Trophoblast cell (in vitro differentiated cells and primary cell): ENCODE measurements at regions not wholly inside any gene's neighbourhood (a gene's known extent, or its start where the extent isn't known, plus 50 kb on each side); places are given as distances from the start of the nearest gene placed in this dataset.
"Not testable (repeated sequence)": the region's sequence is repeated elsewhere in the genome, so short reads cannot be mapped to it uniquely, and the experiment has no call there.

Experiments
- DNase-seq, 2 donors: peaks; one replicate each; pipeline ENCODE4 v3.0.0-alpha.2; 2016
- H2AFZ ChIP-seq: 2 replicates; pipeline ENCODE4 v1.6.1; 2013; ENCODE audit warnings: low read length, moderate library complexity, mild to moderate bottlenecking; ENCODE audit not compliant: insufficient read depth, poor library complexity
- H2AK5ac ChIP-seq: 2 replicates; pipeline ENCODE4 v1.6.1; 2013; ENCODE audit warnings: mild to moderate bottlenecking, low read length
- H2BK120ac ChIP-seq: 2 replicates; pipeline ENCODE4 v1.6.1; 2013; ENCODE audit warnings: low read length, mild to moderate bottlenecking, moderate library complexity; ENCODE audit not compliant: insufficient read depth, poor library complexity
- H2BK12ac ChIP-seq: 2 replicates; pipeline ENCODE4 v1.6.1; 2013; ENCODE audit warnings: mild to moderate bottlenecking, low read length, moderate library complexity
- H2BK5ac ChIP-seq: 2 replicates; pipeline ENCODE4 v1.6.1; 2013; ENCODE audit warnings: low read length, low read depth, moderate library complexity, mild to moderate bottlenecking; ENCODE audit not compliant: poor library complexity
- H3K14ac ChIP-seq: 2 replicates; pipeline ENCODE4 v1.6.1; 2013; ENCODE audit warnings: mild to moderate bottlenecking, low read length
- H3K18ac ChIP-seq: 2 replicates; pipeline ENCODE4 v1.6.1; 2013; ENCODE audit warnings: mild to moderate bottlenecking, low read length
- H3K23ac ChIP-seq: 2 replicates; pipeline ENCODE4 v1.6.1; 2013; ENCODE audit warnings: low read length
- H3K27ac ChIP-seq: 2 replicates; pipeline ENCODE4 v1.5.1; 2013; ENCODE audit warnings: low read depth, mild to moderate bottlenecking, inconsistent platforms, low read length, moderate library complexity
- H3K27me3 ChIP-seq: 2 replicates; pipeline ENCODE4 v1.6.1; 2013; ENCODE audit warnings: inconsistent platforms, mild to moderate bottlenecking, low read length, moderate library complexity; ENCODE audit not compliant: insufficient read depth
- H3K36me3 ChIP-seq, 2 experiments: 1 replicate in 1 of 2; 2 replicates in 1 of 2; pipeline ENCODE4 v1.6.1; 2013; ENCODE audit warnings: low read length in 2 of 2, mild to moderate bottlenecking in 2 of 2, moderate library complexity in 1 of 2; ENCODE audit not compliant: insufficient read depth in 2 of 2, control insufficient read depth in 1 of 2
- H3K4ac ChIP-seq: 2 replicates; pipeline ENCODE4 v1.6.1; 2013; ENCODE audit warnings: low read depth, mild to moderate bottlenecking, low read length, moderate library complexity
- H3K4me1 ChIP-seq, 2 experiments: 1 replicate in 1 of 2; 2 replicates in 1 of 2; pipeline ENCODE4 v1.6.1; 2013; ENCODE audit warnings: low read length in 2 of 2, mild to moderate bottlenecking in 2 of 2, moderate library complexity in 1 of 2; ENCODE audit not compliant: insufficient read depth in 2 of 2, control insufficient read depth in 1 of 2
- H3K4me2 ChIP-seq: 2 replicates; pipeline ENCODE4 v1.6.1; 2013; ENCODE audit warnings: inconsistent platforms, mild to moderate bottlenecking, low read length, moderate library complexity
- H3K4me3 ChIP-seq: 2 replicates; pipeline ENCODE4 v1.5.1; 2013; ENCODE audit warnings: mild to moderate bottlenecking, low read depth, low read length, inconsistent platforms
- H3K79me1 ChIP-seq: one replicate; pipeline ENCODE4 v1.6.1; 2013; ENCODE audit warnings: low read length
- H3K79me2 ChIP-seq: 2 replicates; pipeline ENCODE4 v1.6.1; 2013; ENCODE audit warnings: low read length, mild to moderate bottlenecking; ENCODE audit not compliant: control insufficient read depth, insufficient read depth, poor library complexity
- H3K9ac ChIP-seq: 2 replicates; pipeline ENCODE4 v1.6.1; 2013; ENCODE audit warnings: mild to moderate bottlenecking, low read length
- H3K9me3 ChIP-seq: 2 replicates; pipeline ENCODE4 v1.6.1; 2013; ENCODE audit warnings: low read depth, mild to moderate bottlenecking, control low read depth, inconsistent platforms, low read length; ENCODE audit not compliant: insufficient read depth
- H4K12ac ChIP-seq: 2 replicates; pipeline ENCODE4 v1.6.1; 2013; ENCODE audit warnings: low read depth, mild to moderate bottlenecking, low read length, moderate library complexity
- H4K8ac ChIP-seq: 2 replicates; pipeline ENCODE4 v1.6.1; 2013; ENCODE audit warnings: low read depth, mild to moderate bottlenecking, low read length, moderate library complexity
- H4K91ac ChIP-seq: one replicate; pipeline ENCODE4 v1.6.1; 2013; ENCODE audit warnings: low read depth, mild to moderate bottlenecking, low read length, moderate library complexity
- WGBS: extraction: QIAGEN DNeasy Blood & Tissue Kit; methylation state at CpG from one replicate; pipeline ENCODE4 v1.1.7; 2013; ENCODE audit warnings: missing lambda C conversion rate; ENCODE audit not compliant: insufficient read length, insufficient coverage; ENCODE audit errors: extremely low coverage; 5-methylcytosine and 5-hydroxymethylcytosine counted together

DNA sequence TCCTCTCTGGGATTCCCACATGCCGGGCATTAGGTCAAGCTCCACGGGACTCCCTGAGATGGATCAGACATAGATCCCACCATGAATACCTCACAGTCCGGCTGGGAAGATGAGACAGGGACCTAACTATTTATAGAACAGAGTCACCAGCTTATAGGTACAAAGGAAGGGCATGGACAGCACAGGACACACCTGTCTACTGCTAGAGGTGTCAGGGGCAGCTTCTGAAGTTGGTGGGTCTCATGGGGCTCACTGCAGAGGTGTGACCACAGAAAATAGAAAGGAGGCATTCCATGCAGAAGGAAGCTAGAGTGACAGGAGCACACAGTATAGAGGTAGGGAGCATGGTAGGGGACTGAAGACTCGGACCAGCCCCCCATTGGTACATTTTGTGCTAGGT is 1722.4 kb downstream of the SPATA31A7 start:
- not testable (repeated sequence) for H4K12ac ChIP-seq, H3K36me3 ChIP-seq, H3K4ac ChIP-seq, H3K27ac ChIP-seq, H3K14ac ChIP-seq, H3K79me1 ChIP-seq, DNase-seq, H3K9me3 ChIP-seq, H2AK5ac ChIP-seq, H4K8ac ChIP-seq, H3K27me3 ChIP-seq, H3K4me1 ChIP-seq, H4K91ac ChIP-seq, H2BK5ac ChIP-seq, H2BK12ac ChIP-seq, H3K23ac ChIP-seq, H3K9ac ChIP-seq, H2AFZ ChIP-seq, H3K4me3 ChIP-seq, H3K18ac ChIP-seq, H2BK120ac ChIP-seq, H3K79me2 ChIP-seq, H3K4me2 ChIP-seq
- no CpG with 5 or more reads among the region's 4 CpGs for WGBS

DNA sequence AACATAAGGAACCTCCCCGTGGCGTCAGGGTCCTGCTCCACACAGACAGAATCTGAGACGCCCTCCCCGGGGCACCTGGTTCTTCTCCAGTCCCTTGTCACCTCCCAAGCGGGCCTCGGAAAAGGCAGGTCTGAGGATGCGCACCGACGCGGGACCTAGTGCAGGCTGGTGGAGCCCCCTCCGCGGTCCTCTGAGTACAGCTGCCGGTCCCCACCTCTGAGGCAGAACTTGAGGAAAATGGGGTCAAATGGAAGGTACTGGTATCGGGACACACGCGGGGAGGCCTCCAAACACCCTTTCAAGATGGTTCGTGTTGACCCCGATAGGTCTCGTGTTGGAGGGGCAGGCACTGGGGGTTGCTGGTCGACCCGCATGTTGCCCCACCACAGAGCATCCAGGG is 1725.3 kb downstream of the SPATA31A7 start:
- not testable (repeated sequence) for H3K14ac ChIP-seq, H4K8ac ChIP-seq, H3K23ac ChIP-seq, H2AFZ ChIP-seq, DNase-seq, H2BK12ac ChIP-seq, H3K27ac ChIP-seq, H2BK120ac ChIP-seq, H3K4me2 ChIP-seq, H2BK5ac ChIP-seq, H3K4ac ChIP-seq, H3K27me3 ChIP-seq, H2AK5ac ChIP-seq, H3K79me2 ChIP-seq, H3K4me1 ChIP-seq, H3K18ac ChIP-seq, H3K4me3 ChIP-seq, H4K91ac ChIP-seq, H3K9ac ChIP-seq, H3K9me3 ChIP-seq, H3K36me3 ChIP-seq, H3K79me1 ChIP-seq, H4K12ac ChIP-seq
- no CpG with 5 or more reads among the region's 21 CpGs for WGBS

DNA sequence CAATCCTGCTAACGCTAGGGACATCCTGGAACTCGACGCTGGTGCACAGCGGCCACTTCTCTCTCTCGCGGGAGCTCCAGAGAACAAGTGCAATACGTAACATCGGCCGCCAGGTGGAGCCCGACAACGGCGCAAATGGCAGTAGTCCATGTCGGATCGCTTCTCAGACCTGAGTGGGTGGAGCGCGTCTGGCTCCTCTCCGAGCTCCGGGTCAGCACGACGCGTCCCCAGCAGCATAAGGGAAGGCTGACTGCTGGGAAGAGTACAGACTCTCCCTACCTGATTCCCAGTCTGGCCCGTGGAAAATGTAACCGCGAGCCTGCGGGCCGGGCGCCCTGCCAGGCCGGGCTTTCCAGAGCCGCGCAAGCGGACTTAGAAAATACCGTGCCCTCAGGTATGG is 1725.8 kb downstream of the SPATA31A7 start:
- not testable (repeated sequence) for H2BK120ac ChIP-seq, H4K91ac ChIP-seq, H2AK5ac ChIP-seq, H2AFZ ChIP-seq, H4K12ac ChIP-seq, H2BK12ac ChIP-seq, H3K23ac ChIP-seq, H3K4ac ChIP-seq, H3K9me3 ChIP-seq, H3K79me1 ChIP-seq, H3K36me3 ChIP-seq, H2BK5ac ChIP-seq, H3K27me3 ChIP-seq, H3K4me2 ChIP-seq, H3K79me2 ChIP-seq, DNase-seq, H3K9ac ChIP-seq, H3K14ac ChIP-seq, H3K18ac ChIP-seq, H3K4me1 ChIP-seq, H3K27ac ChIP-seq, H4K8ac ChIP-seq, H3K4me3 ChIP-seq
- no CpG with 5 or more reads among the region's 32 CpGs for WGBS

DNA sequence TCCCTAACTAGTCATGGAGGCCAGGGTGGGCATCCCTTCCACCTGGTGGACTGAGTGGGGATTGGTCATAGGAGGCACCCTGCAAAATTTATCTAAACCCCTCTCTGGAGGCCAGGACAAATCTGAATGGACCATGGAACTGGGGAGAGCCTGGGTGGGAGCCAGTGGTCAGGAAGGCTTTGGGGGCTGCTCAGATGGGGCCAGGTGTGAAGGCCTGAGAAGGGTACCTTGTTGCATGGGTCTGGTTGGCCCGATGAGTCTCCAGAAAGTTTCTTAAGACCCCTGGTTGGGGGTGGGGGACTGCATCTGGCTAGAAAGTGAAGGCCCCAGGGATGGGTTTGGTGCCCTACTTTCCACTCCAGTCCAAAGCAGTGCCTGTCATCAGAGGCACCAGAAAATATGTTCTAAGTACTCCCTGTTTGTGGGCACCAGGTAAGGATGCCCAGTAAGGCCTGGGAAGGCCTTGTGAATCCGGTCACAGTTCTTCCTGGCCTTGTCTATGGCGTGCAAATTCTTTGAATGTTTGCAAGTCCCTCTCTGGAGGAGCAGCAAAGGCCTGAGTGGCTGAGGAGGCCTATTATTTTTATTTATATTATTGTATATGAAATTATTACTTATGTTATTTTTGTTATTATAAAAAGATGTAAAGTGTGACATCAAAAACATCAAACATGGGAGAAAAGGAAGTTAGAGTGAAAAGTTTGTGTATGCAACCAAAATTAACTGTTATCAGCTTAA is 1729.0 kb downstream of the SPATA31A7 start:
- not testable (repeated sequence) for H3K27ac ChIP-seq, H4K91ac ChIP-seq, H3K79me1 ChIP-seq, H2BK120ac ChIP-seq, H3K27me3 ChIP-seq, H3K4ac ChIP-seq, H3K4me3 ChIP-seq, H3K9me3 ChIP-seq, H2AK5ac ChIP-seq, H3K9ac ChIP-seq, H2BK12ac ChIP-seq, H3K4me1 ChIP-seq, H3K23ac ChIP-seq, H3K18ac ChIP-seq, H3K36me3 ChIP-seq, H2BK5ac ChIP-seq, H2AFZ ChIP-seq, H3K79me2 ChIP-seq, H3K4me2 ChIP-seq, H3K14ac ChIP-seq, DNase-seq, H4K8ac ChIP-seq, H4K12ac ChIP-seq
- no CpG with 5 or more reads among the region's 3 CpGs for WGBS
